G401.6 (cell line): ENCODE measurements at regions not wholly inside any gene's neighbourhood (a gene's known extent, or its start where the extent isn't known, plus 50 kb on each side); places are given as distances from the start of the nearest gene placed in this dataset.

Experiments
- FAIRE-seq: peaks from 2 replicates; lab custom pipeline; 2012; peaks lifted over from hg19 to GRCh38; lab: Jason Lieb, UNC

- FAIRE-seq, result no peak
Observed at GRCh38 chr2:241924069-241924908, 54.8 kb downstream of the RTP5 start.

GRCh38 chr2:241924909-241925250, 55.4 kb downstream of the RTP5 start:
- no peak for FAIRE-seq

- no peak for FAIRE-seq
Observed at GRCh38 chr2:241925277-241925676, 55.7 kb downstream of the RTP5 start.

- no peak for FAIRE-seq
Observed at GRCh38 chr2:241925821-241926441, 56.4 kb downstream of the RTP5 start.

- no peak for FAIRE-seq
Observed at GRCh38 chr2:241926541-241927311, 57.2 kb downstream of the RTP5 start.

GRCh38 chr2:241929551-241930490, 60.3 kb downstream of the RTP5 start:
- no peak for FAIRE-seq

- FAIRE-seq, result no peak
Observed at GRCh38 chr2:241931084-241931975, 61.8 kb downstream of the RTP5 start.

GRCh38 chr2:241931976-241932898, 62.7 kb downstream of the RTP5 start:
- FAIRE-seq, result no peak

GRCh38 chr2:241932899-241933178, 63.3 kb downstream of the RTP5 start:
- no peak for FAIRE-seq

- no peak for FAIRE-seq
Observed at GRCh38 chr2:241933179-241933911, 63.8 kb downstream of the RTP5 start.

- no peak for FAIRE-seq
Observed at GRCh38 chr2:241935314-241935713, 65.8 kb downstream of the RTP5 start.

- no peak for FAIRE-seq
Observed at GRCh38 chr2:241935774-241936173, 66.2 kb downstream of the RTP5 start.

- no peak for FAIRE-seq
Observed at GRCh38 chr2:241936457-241937133, 67.1 kb downstream of the RTP5 start.

GRCh38 chr2:241937297-241937696, 67.8 kb downstream of the RTP5 start:
- FAIRE-seq, result no peak

- no peak for FAIRE-seq
Observed at GRCh38 chr2:241939541-241939940, 70.0 kb downstream of the RTP5 start.

- no peak for FAIRE-seq
Observed at GRCh38 chr2:241940329-241940728, 70.8 kb downstream of the RTP5 start.

- FAIRE-seq, result no peak
Observed at GRCh38 chr2:241941691-241942301, 72.3 kb downstream of the RTP5 start.
